ENCODE measurements at regions not wholly inside any gene's neighbourhood (a gene's known extent, or its start where the extent isn't known, plus 50 kb on each side); places are given as distances from the start of the nearest gene placed in this dataset.
A peak's percentile ranks its signal among the peaks of the same experiment; 100 is the strongest.

DNA sequence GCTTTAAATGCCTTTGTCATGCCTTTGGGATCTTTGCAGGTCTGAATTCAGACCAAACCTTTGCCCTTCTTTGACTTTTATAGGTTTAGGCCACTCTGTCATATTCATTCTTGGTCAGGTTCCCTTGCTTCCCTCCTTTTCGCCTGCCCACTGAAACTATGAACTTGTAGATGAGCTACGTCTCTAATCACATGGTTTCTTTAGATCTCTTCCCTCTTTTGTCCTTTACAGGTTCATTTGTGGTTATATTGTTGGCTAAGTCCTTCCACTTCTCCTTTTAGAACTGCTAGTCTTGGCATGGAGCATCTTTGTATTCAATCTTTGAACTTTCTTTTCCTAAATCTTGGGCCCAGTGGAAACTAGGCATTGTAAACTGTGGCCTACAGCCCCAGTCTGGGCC lies 104.0 kb upstream of the ZEB1 start:
- TF ChIP-seq, protein P1, sequence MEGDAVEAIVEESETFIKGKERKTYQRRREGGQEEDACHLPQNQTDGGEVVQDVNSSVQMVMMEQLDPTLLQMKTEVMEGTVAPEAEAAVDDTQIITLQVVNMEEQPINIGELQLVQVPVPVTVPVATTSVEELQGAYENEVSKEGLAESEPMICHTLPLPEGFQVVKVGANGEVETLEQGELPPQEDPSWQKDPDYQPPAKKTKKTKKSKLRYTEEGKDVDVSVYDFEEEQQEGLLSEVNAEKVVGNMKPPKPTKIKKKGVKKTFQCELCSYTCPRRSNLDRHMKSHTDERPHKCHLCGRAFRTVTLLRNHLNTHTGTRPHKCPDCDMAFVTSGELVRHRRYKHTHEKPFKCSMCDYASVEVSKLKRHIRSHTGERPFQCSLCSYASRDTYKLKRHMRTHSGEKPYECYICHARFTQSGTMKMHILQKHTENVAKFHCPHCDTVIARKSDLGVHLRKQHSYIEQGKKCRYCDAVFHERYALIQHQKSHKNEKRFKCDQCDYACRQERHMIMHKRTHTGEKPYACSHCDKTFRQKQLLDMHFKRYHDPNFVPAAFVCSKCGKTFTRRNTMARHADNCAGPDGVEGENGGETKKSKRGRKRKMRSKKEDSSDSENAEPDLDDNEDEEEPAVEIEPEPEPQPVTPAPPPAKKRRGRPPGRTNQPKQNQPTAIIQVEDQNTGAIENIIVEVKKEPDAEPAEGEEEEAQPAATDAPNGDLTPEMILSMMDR (IDR thresholded peaks at IDR 0.05; ENCODE audit: low read depth, low read length), result no peak
- TF ChIP-seq MYC (IDR thresholded peaks at IDR 0.05; ENCODE audit: low read depth, low read length) (0 out of 2 replicates have a peak, but pooled peaks have one; percentile 22), POLR2A (IDR thresholded peaks at IDR 0.05; ENCODE audit: extremely low read depth, insufficient read length) (no peak)

All from NB4 (cell line).